SU-DHL-6 (cell line): ENCODE measurements at regions not wholly inside any gene's neighbourhood (a gene's known extent, or its start where the extent isn't known, plus 50 kb on each side); places are given as distances from the start of the nearest gene placed in this dataset.

Experiments
- H2AFZ ChIP-seq: fragments of 200-600 bp; sonication (generic); 2 replicates; pipeline ENCODE4 v1.6.1; 2014; ENCODE audit warnings: low read depth, mild to moderate bottlenecking, moderate library complexity, mixed read lengths, antibody characterized with exemption, low read length; ENCODE audit not compliant: severe bottlenecking
- H3F3A ChIP-seq: fragments of 200-600 bp; shearing (Covaris generic); 2 replicates; pipeline ENCODE4 v1.6.0; 2016; ENCODE audit warnings: antibody characterized with exemption, mild to moderate bottlenecking; ENCODE audit not compliant: insufficient read depth
- H3K27ac ChIP-seq: fragments of 200-600 bp; sonication (generic); 2 replicates; pipeline ENCODE4 v1.5.1; 2016; ENCODE audit warnings: low read depth, mild to moderate bottlenecking, low read length, moderate library complexity, mixed read lengths
- H3K27me3 ChIP-seq: fragments of 200-600 bp; sonication (generic), shearing (Covaris generic); 2 replicates; pipeline ENCODE4 v1.6.0; 2014; ENCODE audit warnings: mild to moderate bottlenecking, low read length
- H3K36me3 ChIP-seq: fragments of 200-600 bp; sonication (generic); 2 replicates; pipeline ENCODE4 v1.6.1; 2014; ENCODE audit warnings: mild to moderate bottlenecking, low read length, mixed read lengths
- H3K4me2 ChIP-seq: fragments of 300-600, 200-600 bp; shearing (Covaris generic), sonication (generic); 2 replicates; pipeline ENCODE4 v1.6.0; 2014; ENCODE audit warnings: low read length, low read depth, mild to moderate bottlenecking; ENCODE audit not compliant: poor library complexity, severe bottlenecking
- H3K4me3 ChIP-seq: fragments of 200-600 bp; sonication (generic); 2 replicates; pipeline ENCODE4 v1.5.1; 2014; ENCODE audit warnings: antibody characterized with exemption, low read length, mild to moderate bottlenecking, mixed read lengths; ENCODE audit not compliant: insufficient read depth, poor library complexity, severe bottlenecking
- H3K79me2 ChIP-seq: fragments of 200-600 bp; sonication (generic); 2 replicates; pipeline ENCODE4 v1.6.1; 2014; ENCODE audit warnings: mild to moderate bottlenecking, low read length, moderate library complexity; ENCODE audit not compliant: insufficient read depth
- H3K9ac ChIP-seq: fragments of 200-600 bp; sonication (generic); 2 replicates; pipeline ENCODE4 v1.7.0; 2014; ENCODE audit warnings: mild to moderate bottlenecking, low read length
- H3K9me2 ChIP-seq: fragments of 200-600 bp; sonication (generic); replicated peaks from 2 replicates; pipeline ENCODE4 v1.6.1; 2014; ENCODE audit warnings: low read length; ENCODE audit not compliant: insufficient read depth
- H3K9me3 ChIP-seq: fragments of 200-600 bp; sonication (generic); 2 replicates; pipeline ENCODE4 v1.6.1; 2014; ENCODE audit warnings: low read length, mixed read lengths; ENCODE audit not compliant: insufficient read depth
- H4K20me1 ChIP-seq: fragments of 200-600 bp; sonication (generic); 2 replicates; pipeline ENCODE4 v1.6.1; 2014; ENCODE audit warnings: low read depth, mild to moderate bottlenecking, antibody characterized with exemption, low read length, moderate library complexity, mixed read lengths
- EZH2phosphoT487 ChIP-seq: fragments of 200-600 bp; sonication (generic), shearing (Covaris generic); conservative IDR thresholded peaks from 2 replicates; pipeline ENCODE4 v1.6.1; 2018; ENCODE audit warnings: mild to moderate bottlenecking, antibody characterized with exemption, low read length, moderate library complexity, mixed read lengths
- TF ChIP-seq, protein P1 (sequence below): fragments of 200-600 bp; sonication (generic); IDR thresholded peaks from one replicate; pipeline ENCODE4 v1.5.1; 2017; ENCODE audit warnings: antibody characterized with exemption, mild to moderate bottlenecking, low read length, moderate library complexity; ENCODE audit not compliant: insufficient read depth, poor library complexity, severe bottlenecking

DNA sequence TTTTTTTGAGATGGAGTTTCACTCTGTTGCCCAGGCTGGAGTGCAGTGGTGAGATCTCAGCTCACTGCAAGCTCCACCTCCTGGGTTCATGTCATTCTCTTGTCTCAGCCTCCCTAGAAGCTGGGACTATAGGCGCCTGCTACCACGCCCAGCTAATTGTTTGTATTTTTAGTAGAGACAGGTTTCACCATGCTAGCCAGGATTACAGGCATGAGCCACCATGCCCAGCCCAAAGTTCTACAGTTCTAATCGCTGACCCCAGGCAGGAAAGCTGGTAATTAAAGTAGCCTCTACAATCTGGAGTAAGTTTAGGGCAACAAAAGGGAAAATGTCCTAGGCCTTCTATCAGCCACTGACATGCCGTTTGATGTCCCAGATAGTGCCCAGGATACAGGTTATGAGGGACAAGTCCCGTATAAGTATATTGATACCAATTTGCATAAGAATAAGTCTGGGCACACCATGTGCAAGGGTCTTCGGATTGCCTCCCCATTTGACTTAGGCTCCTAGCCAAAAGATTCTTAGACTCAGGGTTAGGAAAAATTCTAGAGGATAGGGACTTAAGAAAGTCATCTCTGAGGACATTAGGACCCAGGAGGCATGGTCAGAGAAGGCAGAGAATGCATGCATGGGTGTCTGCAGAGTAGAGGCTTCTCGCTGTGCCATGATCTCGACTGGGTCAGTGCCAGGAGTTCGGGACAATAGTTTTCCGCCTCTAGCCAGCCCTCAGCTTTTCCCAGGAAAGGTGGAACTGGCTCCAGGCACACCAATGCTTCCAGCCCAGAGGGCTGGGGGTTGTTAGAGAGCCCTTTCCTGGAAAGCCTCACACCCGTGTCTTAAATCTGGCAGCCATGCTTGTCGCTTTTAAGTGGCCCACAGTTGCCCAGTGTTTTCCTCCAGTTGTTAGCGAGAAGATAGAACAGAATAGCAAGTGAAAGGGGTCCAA, 1111.1 kb downstream of the TAF11L14 start:
- peak overlapping the region; percentile 66 for H3K27ac ChIP-seq
- peaks cover 4% of the 10 kb centered on the region; the same call in 1 of the 2 replicates for H3F3A ChIP-seq
- no peaks in the 10 kb centered on the region for H3K9me2 ChIP-seq
- H3K79me2 ChIP-seq = no peaks in the 10 kb centered on the region
- H2AFZ ChIP-seq = peak overlapping the region; percentile 98
- H3K9ac ChIP-seq = peak overlapping the region; percentile 61
- H3K27me3 ChIP-seq = no peaks in the 10 kb centered on the region
- no peaks in the 10 kb centered on the region for H3K36me3 ChIP-seq
- H3K4me2 ChIP-seq = peak overlapping the region; percentile 98
- no peaks in the 10 kb centered on the region for H3K9me3 ChIP-seq
- H4K20me1 ChIP-seq = no peaks in the 10 kb centered on the region
- TF ChIP-seq, protein P1, sequence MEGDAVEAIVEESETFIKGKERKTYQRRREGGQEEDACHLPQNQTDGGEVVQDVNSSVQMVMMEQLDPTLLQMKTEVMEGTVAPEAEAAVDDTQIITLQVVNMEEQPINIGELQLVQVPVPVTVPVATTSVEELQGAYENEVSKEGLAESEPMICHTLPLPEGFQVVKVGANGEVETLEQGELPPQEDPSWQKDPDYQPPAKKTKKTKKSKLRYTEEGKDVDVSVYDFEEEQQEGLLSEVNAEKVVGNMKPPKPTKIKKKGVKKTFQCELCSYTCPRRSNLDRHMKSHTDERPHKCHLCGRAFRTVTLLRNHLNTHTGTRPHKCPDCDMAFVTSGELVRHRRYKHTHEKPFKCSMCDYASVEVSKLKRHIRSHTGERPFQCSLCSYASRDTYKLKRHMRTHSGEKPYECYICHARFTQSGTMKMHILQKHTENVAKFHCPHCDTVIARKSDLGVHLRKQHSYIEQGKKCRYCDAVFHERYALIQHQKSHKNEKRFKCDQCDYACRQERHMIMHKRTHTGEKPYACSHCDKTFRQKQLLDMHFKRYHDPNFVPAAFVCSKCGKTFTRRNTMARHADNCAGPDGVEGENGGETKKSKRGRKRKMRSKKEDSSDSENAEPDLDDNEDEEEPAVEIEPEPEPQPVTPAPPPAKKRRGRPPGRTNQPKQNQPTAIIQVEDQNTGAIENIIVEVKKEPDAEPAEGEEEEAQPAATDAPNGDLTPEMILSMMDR = no peak
- H3K4me3 ChIP-seq = peak overlapping the region; percentile 85

- Histone ChIP-seq H3F3A (peaks cover 4% of the 10 kb centered on the region; the same call in 1 of the 2 replicates), H2AFZ (peak overlapping the region; percentile 98), H3K9me2 (no peaks in the 10 kb centered on the region), H3K4me3 (peak overlapping the region; percentile 85), H3K79me2 (no peaks in the 10 kb centered on the region), H3K27ac (peak overlapping the region; percentile 66), H3K36me3 (no peaks in the 10 kb centered on the region), H3K9ac (peak overlapping the region; percentile 61), H3K27me3 (no peaks in the 10 kb centered on the region), H4K20me1 (no peaks in the 10 kb centered on the region), H3K4me2 (peak overlapping the region; percentile 98), H3K9me3 (no peaks in the 10 kb centered on the region)
- no peak for TF ChIP-seq EZH2phosphoT487
- TF ChIP-seq, protein P1 = no peak
Measured at GRCh38 chr5:18745988-18746615, 1111.8 kb downstream of the TAF11L14 start.

- Histone ChIP-seq H3K36me3 (no peaks in the 10 kb centered on the region), H3K4me3 (no peak overlapping the region), H4K20me1 (no peaks in the 10 kb centered on the region), H3K4me2 (no peak overlapping the region), H3K9ac (no peak overlapping the region), H3K27me3 (no peaks in the 10 kb centered on the region), H3K9me3 (no peaks in the 10 kb centered on the region), H3F3A (peaks cover 4% of the 10 kb centered on the region; the same call in 1 of the 2 replicates), H2AFZ (no peak overlapping the region), H3K9me2 (no peaks in the 10 kb centered on the region), H3K27ac (no peak overlapping the region), H3K79me2 (no peaks in the 10 kb centered on the region)
- TF ChIP-seq, protein P1 = no peak
- TF ChIP-seq EZH2phosphoT487 = no peak
Measured at GRCh38 chr5:18749763-18750162, 1115.5 kb downstream of the TAF11L14 start.
